ENCODE measurements at regions not wholly inside any gene's neighbourhood (a gene's known extent, or its start where the extent isn't known, plus 50 kb on each side); places are given as distances from the start of the nearest gene placed in this dataset.
A peak's percentile ranks its signal among the peaks of the same experiment; 100 is the strongest.

DNA sequence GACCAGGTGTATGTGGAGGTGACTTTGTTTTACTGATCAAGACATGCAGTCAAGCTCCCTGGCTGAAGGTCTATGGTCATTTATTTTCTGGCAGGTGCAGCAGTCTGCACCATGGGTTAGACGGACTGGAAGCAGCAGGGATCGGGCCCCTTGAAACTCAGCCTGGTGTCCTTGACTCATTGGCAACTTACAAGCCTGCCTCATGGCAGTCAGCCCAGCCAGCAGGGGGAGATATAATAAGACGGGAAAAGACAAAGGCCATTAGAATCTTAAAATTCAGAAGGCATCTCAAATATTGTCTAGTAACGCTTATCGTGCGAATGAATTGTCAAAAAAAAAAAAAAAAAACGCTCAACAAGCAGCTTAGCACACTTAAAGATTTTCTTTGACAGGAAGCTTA is 308.2 kb downstream of the EN1 start:
- no peaks in the 10 kb centered on the region for H3K36me3 ChIP-seq
- TF ChIP-seq POLR2A (IDR thresholded peaks at IDR 0.05), result no peak
- TF ChIP-seq, protein P1, sequence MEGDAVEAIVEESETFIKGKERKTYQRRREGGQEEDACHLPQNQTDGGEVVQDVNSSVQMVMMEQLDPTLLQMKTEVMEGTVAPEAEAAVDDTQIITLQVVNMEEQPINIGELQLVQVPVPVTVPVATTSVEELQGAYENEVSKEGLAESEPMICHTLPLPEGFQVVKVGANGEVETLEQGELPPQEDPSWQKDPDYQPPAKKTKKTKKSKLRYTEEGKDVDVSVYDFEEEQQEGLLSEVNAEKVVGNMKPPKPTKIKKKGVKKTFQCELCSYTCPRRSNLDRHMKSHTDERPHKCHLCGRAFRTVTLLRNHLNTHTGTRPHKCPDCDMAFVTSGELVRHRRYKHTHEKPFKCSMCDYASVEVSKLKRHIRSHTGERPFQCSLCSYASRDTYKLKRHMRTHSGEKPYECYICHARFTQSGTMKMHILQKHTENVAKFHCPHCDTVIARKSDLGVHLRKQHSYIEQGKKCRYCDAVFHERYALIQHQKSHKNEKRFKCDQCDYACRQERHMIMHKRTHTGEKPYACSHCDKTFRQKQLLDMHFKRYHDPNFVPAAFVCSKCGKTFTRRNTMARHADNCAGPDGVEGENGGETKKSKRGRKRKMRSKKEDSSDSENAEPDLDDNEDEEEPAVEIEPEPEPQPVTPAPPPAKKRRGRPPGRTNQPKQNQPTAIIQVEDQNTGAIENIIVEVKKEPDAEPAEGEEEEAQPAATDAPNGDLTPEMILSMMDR (IDR thresholded peaks at IDR 0.05), result peak in 1 of 6 experiments; percentile 26
- H3K27me3 ChIP-seq, result no peaks in the 10 kb centered on the region
- intact Hi-C loops (cut with DNase I), result no loop called here
- H3K4me3 ChIP-seq, result no peak overlapping the region
- peaks cover 0 to 3% (median 0%) of the 10 kb centered on the region in 3 donors for H3K9me3 ChIP-seq
- no peak for DNase-seq
- no peak overlapping the region for H3K27ac ChIP-seq
- no peaks in the 10 kb centered on the region for H3K4me1 ChIP-seq
- WGBS, 2 donors, result 59 to 61% methylated on average over 7 of the region's 7 CpGs

DNA sequence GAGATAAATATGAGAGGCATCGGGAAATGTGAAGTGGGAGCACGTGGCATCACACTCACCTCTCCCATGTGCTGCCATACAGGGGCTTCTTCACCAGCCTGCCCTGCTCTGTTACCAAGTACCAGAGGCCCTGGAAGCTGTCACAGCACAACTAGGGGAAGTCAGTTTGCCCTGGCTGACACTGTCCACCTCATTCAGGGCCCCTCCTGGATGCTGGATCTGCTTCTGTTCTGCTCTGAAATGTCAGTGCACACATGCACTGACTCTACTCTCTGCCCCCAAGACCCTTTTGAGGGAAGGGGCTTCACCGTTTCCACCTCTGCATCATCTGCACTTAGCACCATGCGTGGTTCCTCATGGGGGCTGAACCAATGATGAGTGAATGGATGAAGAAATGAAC is 311.1 kb downstream of the EN1 start:
- 79 to 92% methylated on average over 3 to 4 of the region's 4 CpGs for whole genome bisulfite sequencing, 2 donors
- no peaks in the 10 kb centered on the region for H3K27me3 ChIP-seq
- intact Hi-C loops (cut with DNase I), result no loop called here
- no peak overlapping the region for H3K27ac ChIP-seq
- no peaks in the 10 kb centered on the region for H3K4me1 ChIP-seq
- no peak overlapping the region for H3K4me3 ChIP-seq
- H3K36me3 ChIP-seq, result no peaks in the 10 kb centered on the region
- H3K9me3 ChIP-seq, result no peaks in the 10 kb centered on the region
- TF ChIP-seq, protein P1 (IDR thresholded peaks at IDR 0.05), result no peak
- no peak for TF ChIP-seq POLR2A (IDR thresholded peaks at IDR 0.05)
- no peak for DNase-seq

- Histone ChIP-seq H3K27me3 (no peaks in the 10 kb centered on the region), H3K27ac (no peak overlapping the region), H3K36me3 (no peaks in the 10 kb centered on the region), H3K4me3 (no peak overlapping the region), H3K4me1 (no peaks in the 10 kb centered on the region), H3K9me3 (no peaks in the 10 kb centered on the region)
- DNase-seq, result no peak
- intact Hi-C loops (cut with DNase I), result no loop called here
- TF ChIP-seq, protein P1 (IDR thresholded peaks at IDR 0.05), result no peak
- no peak for TF ChIP-seq POLR2A (IDR thresholded peaks at IDR 0.05)
- 65 to 69% methylated on average over 3 of the region's 3 CpGs for WGBS, 2 donors
Measured at GRCh38 chr2:118535818-118536212, 311.6 kb downstream of the EN1 start.

GRCh38 chr2:118535171-118535817 is 312.2 kb downstream of the EN1 start:
- TF ChIP-seq, protein P1 (IDR thresholded peaks at IDR 0.05), result no peak
- no peak for TF ChIP-seq POLR2A (IDR thresholded peaks at IDR 0.05)
- 60 to 71% methylated on average over 3 to 6 of the region's 7 CpGs for WGBS, 2 donors
- Histone ChIP-seq H3K9me3 (no peaks in the 10 kb centered on the region), H3K4me1 (no peaks in the 10 kb centered on the region), H3K4me3 (no peak overlapping the region), H3K27me3 (no peaks in the 10 kb centered on the region), H3K27ac (no peak overlapping the region), H3K36me3 (no peaks in the 10 kb centered on the region)
- intact Hi-C loops (cut with DNase I), result no loop called here
- DNase-seq, result no peak

DNA sequence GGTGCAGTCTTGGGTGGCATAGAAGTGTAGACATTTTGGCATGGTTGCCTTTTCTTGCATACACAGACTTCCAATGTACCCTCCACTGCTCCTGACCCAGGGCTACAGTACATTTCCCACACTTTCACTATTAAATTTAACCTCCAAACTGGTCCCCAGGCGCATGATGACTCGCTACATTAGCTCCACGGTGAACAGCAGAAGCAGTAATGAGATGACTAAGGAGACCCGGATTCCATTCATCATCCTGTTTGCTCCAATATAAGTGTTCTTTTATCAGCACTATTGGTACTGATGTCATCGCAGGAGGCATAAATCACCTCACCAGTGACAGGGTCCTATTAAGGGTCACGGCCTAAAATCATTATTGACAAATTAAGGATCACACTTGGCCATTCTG is 316.5 kb downstream of the EN1 start:
- 65 to 70% methylated on average over 6 of the region's 6 CpGs for WGBS, 2 donors
- Histone ChIP-seq H3K9me3 (no peaks in the 10 kb centered on the region), H3K4me3 (no peak overlapping the region), H3K36me3 (no peaks in the 10 kb centered on the region), H3K4me1 (no peaks in the 10 kb centered on the region), H3K27ac (no peak overlapping the region), H3K27me3 (no peaks in the 10 kb centered on the region)
- TF ChIP-seq POLR2A (IDR thresholded peaks at IDR 0.05), result no peak
- TF ChIP-seq, protein P1 (IDR thresholded peaks at IDR 0.05), result no peak
- intact Hi-C loops (cut with DNase I), result no loop called here
- no peak for DNase-seq

All from esophagus squamous epithelium (tissue), 5 donors.